8988T (cell line): ENCODE measurements at regions not wholly inside any gene's neighbourhood (a gene's known extent, or its start where the extent isn't known, plus 50 kb on each side); places are given as distances from the start of the nearest gene placed in this dataset.

Experiments
- DNase-seq: peaks from one replicate; pipeline ENCODE4 v3.0.0; 2011

- DNase-seq = no peak
Observed at GRCh38 chr17:71910002-71910401, 210.8 kb upstream of the SOX9 start.

- DNase-seq = no peak
Observed at GRCh38 chr17:71914042-71914441, 206.8 kb upstream of the SOX9 start.

GRCh38 chr17:71914812-71915211 lies 206.0 kb upstream of the SOX9 start:
- no peak for DNase-seq

GRCh38 chr17:71917715-71918114 lies 203.1 kb upstream of the SOX9 start:
- no peak for DNase-seq

GRCh38 chr17:71919186-71919585 lies 201.6 kb upstream of the SOX9 start:
- DNase-seq = no peak

- DNase-seq = no peak
Observed at GRCh38 chr17:71919896-71920295, 200.9 kb upstream of the SOX9 start.

- no peak for DNase-seq
Observed at GRCh38 chr17:71921796-71922195, 199.0 kb upstream of the SOX9 start.

- no peak for DNase-seq
Observed at GRCh38 chr17:71922439-71922838, 198.4 kb upstream of the SOX9 start.

GRCh38 chr17:71926746-71927398 lies 193.9 kb upstream of the SOX9 start:
- DNase-seq = no peak

GRCh38 chr17:71933306-71933705 lies 187.5 kb upstream of the SOX9 start:
- DNase-seq = no peak

GRCh38 chr17:71934520-71934919 lies 186.3 kb upstream of the SOX9 start:
- DNase-seq = no peak

- no peak for DNase-seq
Observed at GRCh38 chr17:71935341-71935740, 185.5 kb upstream of the SOX9 start.

GRCh38 chr17:71936977-71937376 lies 183.8 kb upstream of the SOX9 start:
- no peak for DNase-seq

- no peak for DNase-seq
Observed at GRCh38 chr17:71937914-71938313, 182.9 kb upstream of the SOX9 start.

- DNase-seq = no peak
Observed at GRCh38 chr17:71938340-71939010, 182.3 kb upstream of the SOX9 start.

GRCh38 chr17:71941920-71942319 lies 178.9 kb upstream of the SOX9 start:
- DNase-seq = no peak

- DNase-seq = no peak
Observed at GRCh38 chr17:71942626-71943025, 178.2 kb upstream of the SOX9 start.

- no peak for DNase-seq
Observed at GRCh38 chr17:71948703-71949422, 172.0 kb upstream of the SOX9 start.

GRCh38 chr17:71959154-71959553 lies 161.7 kb upstream of the SOX9 start:
- no peak for DNase-seq

GRCh38 chr17:71963351-71963750 lies 157.5 kb upstream of the SOX9 start:
- DNase-seq = no peak

- no peak for DNase-seq
Observed at GRCh38 chr17:71963791-71964190, 157.0 kb upstream of the SOX9 start.

GRCh38 chr17:71964559-71964958 lies 156.3 kb upstream of the SOX9 start:
- no peak for DNase-seq

- DNase-seq = no peak
Observed at GRCh38 chr17:71966055-71966454, 154.8 kb upstream of the SOX9 start.
